Osteocyte (in vitro differentiated cells): ENCODE measurements at regions not wholly inside any gene's neighbourhood (a gene's known extent, or its start where the extent isn't known, plus 50 kb on each side); places are given as distances from the start of the nearest gene placed in this dataset.
A peak's percentile ranks its signal among the peaks of the same experiment; 100 is the strongest.
"Not testable (repeated sequence)": the region's sequence is repeated elsewhere in the genome, so short reads cannot be mapped to it uniquely, and the experiment has no call there.

Experiments
- DNase-seq: peaks from one replicate; pipeline ENCODE4 v3.0.0; 2021; ENCODE audit warnings: mixed read lengths; ENCODE audit not compliant: unreplicated experiment; ENCODE audit errors: extremely low spot score
- H3K27ac Mint-ChIP-seq: one replicate; pipeline ENCODE4 v1.8.0; 2021; ENCODE audit warnings: mild to moderate bottlenecking, mixed read lengths; ENCODE audit not compliant: unreplicated experiment
- H3K27me3 Mint-ChIP-seq: one replicate; pipeline ENCODE4 v1.8.0; 2021; ENCODE audit warnings: mixed read lengths; ENCODE audit not compliant: unreplicated experiment
- H3K36me3 Mint-ChIP-seq: one replicate; pipeline ENCODE4 v1.8.0; 2021; ENCODE audit warnings: mixed read lengths; ENCODE audit not compliant: unreplicated experiment
- H3K4me1 Mint-ChIP-seq: one replicate; pipeline ENCODE4 v1.8.0; 2021; ENCODE audit warnings: mixed read lengths; ENCODE audit not compliant: unreplicated experiment
- H3K4me3 Mint-ChIP-seq: one replicate; pipeline ENCODE4 v1.8.0; 2021; ENCODE audit warnings: mild to moderate bottlenecking, moderate library complexity, mixed read lengths; ENCODE audit not compliant: unreplicated experiment
- H3K9me3 Mint-ChIP-seq: one replicate; pipeline ENCODE4 v1.8.0; 2021; ENCODE audit warnings: mixed read lengths; ENCODE audit not compliant: unreplicated experiment
- TF ChIP-seq, protein P1 (sequence below): fragments of 200-600 bp; sonication (generic); IDR thresholded peaks from 2 replicates; pipeline ENCODE4 v1.5.0; 2021; ENCODE audit warnings: antibody characterized with exemption, mild to moderate bottlenecking, moderate library complexity

DNA sequence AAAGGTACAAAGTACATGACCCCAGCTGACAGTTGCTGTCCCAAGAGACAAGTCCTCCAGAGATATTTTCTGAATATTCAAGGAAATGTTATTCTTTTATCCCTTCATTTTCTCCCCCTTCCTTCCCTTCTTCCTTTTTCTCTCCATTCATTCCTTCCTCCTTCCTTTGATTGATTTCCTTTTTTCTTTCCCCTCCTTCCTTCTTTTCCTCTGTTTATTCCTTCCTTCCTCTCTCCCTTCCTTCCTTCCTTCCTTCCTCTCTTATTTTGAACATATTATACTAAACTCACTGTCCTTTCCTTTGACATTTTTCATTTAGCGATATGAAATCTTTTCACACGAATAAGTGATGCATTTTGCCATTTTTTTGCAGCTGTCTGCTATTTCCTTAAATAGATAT lies 73.2 kb upstream of the HDDC2 start:
- TF ChIP-seq, protein P1, sequence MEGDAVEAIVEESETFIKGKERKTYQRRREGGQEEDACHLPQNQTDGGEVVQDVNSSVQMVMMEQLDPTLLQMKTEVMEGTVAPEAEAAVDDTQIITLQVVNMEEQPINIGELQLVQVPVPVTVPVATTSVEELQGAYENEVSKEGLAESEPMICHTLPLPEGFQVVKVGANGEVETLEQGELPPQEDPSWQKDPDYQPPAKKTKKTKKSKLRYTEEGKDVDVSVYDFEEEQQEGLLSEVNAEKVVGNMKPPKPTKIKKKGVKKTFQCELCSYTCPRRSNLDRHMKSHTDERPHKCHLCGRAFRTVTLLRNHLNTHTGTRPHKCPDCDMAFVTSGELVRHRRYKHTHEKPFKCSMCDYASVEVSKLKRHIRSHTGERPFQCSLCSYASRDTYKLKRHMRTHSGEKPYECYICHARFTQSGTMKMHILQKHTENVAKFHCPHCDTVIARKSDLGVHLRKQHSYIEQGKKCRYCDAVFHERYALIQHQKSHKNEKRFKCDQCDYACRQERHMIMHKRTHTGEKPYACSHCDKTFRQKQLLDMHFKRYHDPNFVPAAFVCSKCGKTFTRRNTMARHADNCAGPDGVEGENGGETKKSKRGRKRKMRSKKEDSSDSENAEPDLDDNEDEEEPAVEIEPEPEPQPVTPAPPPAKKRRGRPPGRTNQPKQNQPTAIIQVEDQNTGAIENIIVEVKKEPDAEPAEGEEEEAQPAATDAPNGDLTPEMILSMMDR: no peak
- H3K27ac Mint-ChIP-seq: peak overlapping the region; percentile 75
- no peaks in the 10 kb centered on the region for H3K27me3 Mint-ChIP-seq
- H3K4me3 Mint-ChIP-seq: no peak overlapping the region
- peaks cover 63% of the 10 kb centered on the region for H3K4me1 Mint-ChIP-seq
- no peak for DNase-seq
- H3K36me3 Mint-ChIP-seq: no peaks in the 10 kb centered on the region
- H3K9me3 Mint-ChIP-seq: no peaks in the 10 kb centered on the region

DNA sequence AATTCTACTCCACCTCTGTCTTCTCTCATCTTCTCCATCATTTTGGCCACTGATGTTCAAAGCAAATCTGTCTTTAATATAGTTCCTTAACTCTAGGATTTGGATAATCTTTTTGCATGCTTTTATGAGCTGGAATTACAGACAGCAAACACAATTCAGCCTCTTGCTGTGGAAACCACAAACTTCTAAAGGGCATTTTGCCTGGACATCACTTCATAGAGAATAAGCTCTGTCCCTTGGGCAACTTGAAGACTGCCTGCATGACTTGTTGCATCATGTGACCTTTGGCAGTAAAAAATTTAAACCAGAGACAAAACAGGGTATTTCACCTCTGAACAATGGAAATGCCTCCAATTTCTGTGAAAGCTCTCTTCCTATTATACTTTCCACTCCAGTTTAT lies 74.1 kb upstream of the HDDC2 start:
- DNase-seq: no peak
- TF ChIP-seq, protein P1: no peak
- Mint-ChIP-seq H3K36me3 (no peaks in the 10 kb centered on the region), H3K4me1 (peaks cover 59% of the 10 kb centered on the region), H3K27ac (peak overlapping the region; percentile 92), H3K27me3 (no peaks in the 10 kb centered on the region), H3K9me3 (no peaks in the 10 kb centered on the region), H3K4me3 (no peak overlapping the region)

DNA sequence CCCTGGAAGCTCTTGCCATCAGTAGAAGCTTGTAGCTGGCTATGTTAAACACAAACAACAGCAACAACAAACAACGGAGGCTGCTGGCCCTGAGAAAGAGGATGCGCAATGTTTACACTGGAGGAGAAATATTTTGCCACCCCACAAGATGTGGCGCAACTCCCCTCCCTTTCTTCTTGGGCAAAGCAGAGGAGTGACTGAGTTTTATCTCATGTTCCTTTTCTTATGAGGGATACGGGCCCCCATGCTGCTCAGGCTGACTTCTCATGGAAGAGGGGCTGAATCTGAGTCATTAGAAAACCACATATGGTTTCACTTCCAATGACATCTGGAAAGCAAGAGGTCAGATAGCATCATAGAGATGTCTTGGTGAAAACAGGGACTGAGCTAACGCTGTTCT lies 75.9 kb upstream of the HDDC2 start:
- Mint-ChIP-seq H3K4me1 (peaks cover 58% of the 10 kb centered on the region), H3K27me3 (no peaks in the 10 kb centered on the region), H3K27ac (peak overlapping the region; percentile 92), H3K4me3 (peak overlapping the region; percentile 34), H3K36me3 (no peaks in the 10 kb centered on the region), H3K9me3 (no peaks in the 10 kb centered on the region)
- TF ChIP-seq, protein P1: no peak
- DNase-seq: no peak

DNA sequence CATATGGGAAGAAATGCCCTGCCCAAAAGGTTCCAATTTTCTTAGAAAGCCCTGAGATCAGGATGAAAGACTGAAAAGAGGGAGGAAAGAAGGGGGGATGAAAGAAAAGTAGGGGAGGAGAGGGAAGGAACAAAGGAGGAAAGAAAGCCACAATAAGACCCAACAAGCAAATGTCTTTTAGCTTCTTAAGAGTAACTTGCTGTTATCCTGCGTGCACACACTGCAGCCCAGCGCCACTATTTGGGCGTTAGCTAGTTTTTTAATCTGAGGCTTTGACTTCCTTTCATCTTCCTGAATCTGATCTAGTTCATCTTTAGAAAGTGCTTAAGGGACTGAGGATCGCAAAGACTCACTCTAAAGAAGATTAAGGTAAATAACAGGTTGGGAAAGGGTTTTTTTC lies 77.4 kb upstream of the HDDC2 start:
- H3K4me1 Mint-ChIP-seq: peaks cover 55% of the 10 kb centered on the region
- no peaks in the 10 kb centered on the region for H3K27me3 Mint-ChIP-seq
- no peak for DNase-seq
- TF ChIP-seq, protein P1: no peak
- no peaks in the 10 kb centered on the region for H3K9me3 Mint-ChIP-seq
- peak overlapping the region; percentile 92 for H3K27ac Mint-ChIP-seq
- H3K36me3 Mint-ChIP-seq: no peaks in the 10 kb centered on the region
- no peak overlapping the region for H3K4me3 Mint-ChIP-seq

DNA sequence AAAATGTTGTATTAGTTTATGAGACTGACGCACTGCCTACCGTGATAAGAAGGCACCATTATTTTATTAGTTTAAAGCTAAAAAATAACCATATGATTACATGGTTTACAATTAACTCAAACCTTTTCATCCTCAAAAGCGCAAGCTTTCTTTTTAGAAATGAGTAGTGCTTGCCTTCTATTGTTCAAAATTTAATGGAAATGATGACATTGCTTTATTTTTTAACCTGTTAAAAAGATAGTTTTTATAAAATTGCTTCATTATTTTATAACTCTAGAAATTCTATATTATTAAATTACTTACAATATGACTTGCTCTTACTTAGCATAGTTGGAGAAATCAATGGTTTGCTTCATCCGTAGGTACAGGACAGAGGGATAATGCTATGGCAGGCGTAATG lies 78.7 kb upstream of the HDDC2 start:
- H3K27ac Mint-ChIP-seq: no peak overlapping the region
- no peaks in the 10 kb centered on the region for H3K27me3 Mint-ChIP-seq
- DNase-seq: no peak
- peaks cover 42% of the 10 kb centered on the region for H3K4me1 Mint-ChIP-seq
- TF ChIP-seq, protein P1: no peak
- H3K36me3 Mint-ChIP-seq: no peaks in the 10 kb centered on the region
- H3K9me3 Mint-ChIP-seq: no peaks in the 10 kb centered on the region
- H3K4me3 Mint-ChIP-seq: no peak overlapping the region

DNA sequence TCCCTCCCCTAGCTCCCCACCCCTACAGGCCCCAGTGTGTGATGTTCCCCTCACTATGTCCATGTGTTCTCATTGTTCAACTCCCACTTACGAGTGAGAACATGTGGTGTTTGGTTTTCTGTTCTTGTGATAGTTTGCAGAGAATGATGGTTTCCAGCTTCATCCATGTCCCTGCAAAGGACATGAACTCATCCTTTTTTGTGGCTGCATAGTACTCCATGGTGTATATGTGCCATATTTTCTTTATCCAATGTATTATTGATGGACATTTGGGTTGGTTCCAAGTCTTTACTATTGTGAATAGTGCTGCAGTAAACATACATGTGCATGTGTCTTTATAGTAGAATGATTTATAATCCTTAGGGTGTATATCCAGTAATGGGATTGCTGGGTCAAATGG lies 84.6 kb upstream of the HDDC2 start:
- H3K4me3 Mint-ChIP-seq, H3K27ac Mint-ChIP-seq, H3K9me3 Mint-ChIP-seq, H3K4me1 Mint-ChIP-seq, DNase-seq, H3K36me3 Mint-ChIP-seq, H3K27me3 Mint-ChIP-seq: not testable (repeated sequence)
